Stimulated activated memory B cell treated with anti-CD40 and anti-IgM and Interleukin-4, amounts not matched to agents 10 μg/mL and 1 μg/mL and 100 μg/mL, for 72 hours (primary cell): ENCODE measurements at regions not wholly inside any gene's neighbourhood (a gene's known extent, or its start where the extent isn't known, plus 50 kb on each side); places are given as distances from the start of the nearest gene placed in this dataset.
A peak's percentile ranks its signal among the peaks of the same experiment; 100 is the strongest.

Experiments
- ATAC-seq: fragments of 150-1000 bp; cut with Tn5 transposase; 2 replicates; pipeline ENCODE4 v1.10.0; 2021
- H3K27ac Mint-ChIP-seq: one replicate; pipeline ENCODE4 v1.8.0; 2022; ENCODE audit warnings: mild to moderate bottlenecking, mixed read lengths
- H3K27me3 Mint-ChIP-seq: one replicate; pipeline ENCODE4 v1.8.0; 2022; ENCODE audit warnings: mixed read lengths
- H3K36me3 Mint-ChIP-seq: one replicate; pipeline ENCODE4 v1.8.0; 2022; ENCODE audit warnings: mixed read lengths
- H3K4me1 Mint-ChIP-seq: one replicate; pipeline ENCODE4 v1.8.0; 2022; ENCODE audit warnings: mixed read lengths
- H3K4me3 Mint-ChIP-seq: one replicate; pipeline ENCODE4 v1.8.0; 2022; ENCODE audit warnings: mild to moderate bottlenecking, moderate library complexity, mixed read lengths
- H3K9me3 Mint-ChIP-seq: one replicate; pipeline ENCODE4 v1.8.0; 2022; ENCODE audit warnings: mixed read lengths

DNA sequence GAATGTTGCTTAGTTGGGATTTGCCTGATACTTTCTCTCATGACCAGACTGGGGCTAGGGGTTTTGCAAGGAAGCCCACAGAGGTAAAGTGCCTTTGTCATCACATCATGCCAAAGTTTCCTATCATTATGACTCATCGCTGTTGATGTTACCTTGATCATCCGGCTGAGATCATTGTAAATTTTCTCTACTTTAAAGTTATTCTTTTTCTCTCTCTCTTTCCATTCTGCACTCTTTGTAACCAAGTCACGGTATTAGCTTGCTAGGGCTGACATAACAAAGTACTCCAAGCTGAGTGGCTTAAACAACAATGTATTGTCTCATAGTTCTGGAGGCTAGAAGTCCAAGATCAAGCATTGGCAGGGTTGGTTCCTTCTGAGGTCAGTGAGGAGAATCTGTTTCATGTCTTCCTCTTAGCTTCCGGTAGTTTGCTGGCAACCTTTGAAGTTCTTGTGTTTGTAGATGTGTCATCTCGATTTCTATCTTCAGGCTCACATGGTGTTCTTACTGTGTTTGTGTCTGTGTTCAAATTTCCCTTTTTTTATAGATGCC is 113.0 kb downstream of the DTHD1 start:
- Mint-ChIP-seq H3K36me3 (no peaks in the 10 kb centered on the region), H3K4me3 (no peak overlapping the region), H3K27ac (no peak overlapping the region), H3K27me3 (no peaks in the 10 kb centered on the region), H3K9me3 (no peaks in the 10 kb centered on the region), H3K4me1 (peaks cover 6% of the 10 kb centered on the region)
- no peak for ATAC-seq

DNA sequence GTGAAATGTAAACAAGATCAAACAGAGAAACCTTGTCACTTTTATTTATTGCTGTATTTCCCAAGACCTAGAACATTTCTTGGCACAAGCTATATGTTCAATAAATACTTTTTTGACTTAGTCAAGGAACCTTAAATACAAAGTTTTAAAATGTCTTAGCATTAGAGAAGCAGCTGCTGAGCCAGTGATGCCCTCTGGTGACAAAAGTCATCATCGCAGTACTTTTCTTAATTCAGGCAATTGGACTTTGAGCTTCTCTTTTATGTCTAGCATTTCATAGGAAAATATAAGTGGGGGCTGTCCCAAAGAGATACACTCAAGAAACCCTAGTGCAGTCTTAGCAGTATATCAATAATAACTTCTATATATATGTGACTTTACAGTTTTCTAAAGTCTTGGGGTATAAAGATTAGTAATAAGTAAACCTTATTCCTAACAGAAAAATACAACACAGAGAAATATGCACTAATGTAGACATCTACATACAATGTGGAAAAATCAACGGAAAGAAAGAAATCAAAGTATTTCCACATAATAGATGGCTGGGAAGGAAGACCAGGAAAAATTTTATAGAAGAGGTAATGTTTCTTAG is 118.4 kb downstream of the DTHD1 start:
- Mint-ChIP-seq H3K4me3 (no peak overlapping the region), H3K36me3 (no peaks in the 10 kb centered on the region), H3K9me3 (peaks cover 3% of the 10 kb centered on the region), H3K27ac (no peak overlapping the region), H3K4me1 (no peaks in the 10 kb centered on the region), H3K27me3 (no peaks in the 10 kb centered on the region)
- ATAC-seq = no peak

GRCh38 chr4:36402008-36402758 is 120.8 kb downstream of the DTHD1 start:
- no peaks in the 10 kb centered on the region for H3K36me3 Mint-ChIP-seq
- no peaks in the 10 kb centered on the region for H3K4me1 Mint-ChIP-seq
- no peak overlapping the region for H3K27ac Mint-ChIP-seq
- no peak overlapping the region for H3K4me3 Mint-ChIP-seq
- ATAC-seq = no peak
- peaks cover 3% of the 10 kb centered on the region for H3K9me3 Mint-ChIP-seq
- no peaks in the 10 kb centered on the region for H3K27me3 Mint-ChIP-seq

- H3K4me3 Mint-ChIP-seq = no peak overlapping the region
- H3K9me3 Mint-ChIP-seq = no peaks in the 10 kb centered on the region
- H3K27me3 Mint-ChIP-seq = peaks cover 13% of the 10 kb centered on the region
- ATAC-seq = no peak
- no peak overlapping the region for H3K27ac Mint-ChIP-seq
- no peaks in the 10 kb centered on the region for H3K4me1 Mint-ChIP-seq
- H3K36me3 Mint-ChIP-seq = no peaks in the 10 kb centered on the region
Observed at GRCh38 chr4:36411338-36411737, 129.9 kb downstream of the DTHD1 start.

GRCh38 chr4:36414248-36414647 is 132.8 kb downstream of the DTHD1 start:
- Mint-ChIP-seq H3K27ac (no peak overlapping the region), H3K36me3 (no peaks in the 10 kb centered on the region), H3K27me3 (peaks cover 26% of the 10 kb centered on the region), H3K4me1 (no peaks in the 10 kb centered on the region), H3K4me3 (no peak overlapping the region), H3K9me3 (no peaks in the 10 kb centered on the region)
- no peak for ATAC-seq

DNA sequence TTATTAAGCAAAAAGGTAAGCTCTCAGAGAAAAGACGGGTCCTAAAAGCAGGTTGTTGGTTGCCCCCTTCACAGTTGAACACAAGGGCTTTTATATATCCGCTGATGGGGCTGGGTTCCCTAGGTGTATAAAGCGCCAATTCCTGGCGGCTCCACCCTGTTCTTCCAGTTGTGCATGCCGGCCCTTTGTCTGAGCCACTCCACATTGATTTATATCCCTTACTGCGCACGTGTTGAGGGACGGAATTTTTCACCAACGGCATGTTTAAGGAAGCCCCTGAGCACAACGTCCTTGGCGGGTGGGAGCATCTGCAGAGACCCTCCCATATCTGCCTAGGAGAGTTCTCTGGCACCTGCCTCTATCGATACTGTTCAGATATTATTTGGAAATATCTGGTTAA is 135.7 kb downstream of the DTHD1 start:
- Mint-ChIP-seq H3K27ac (no peak overlapping the region), H3K4me3 (no peak overlapping the region), H3K36me3 (no peaks in the 10 kb centered on the region), H3K27me3 (peaks cover 17% of the 10 kb centered on the region), H3K4me1 (no peaks in the 10 kb centered on the region), H3K9me3 (no peaks in the 10 kb centered on the region)
- ATAC-seq = no peak

- no peaks in the 10 kb centered on the region for H3K9me3 Mint-ChIP-seq
- no peak overlapping the region for H3K4me3 Mint-ChIP-seq
- H3K27me3 Mint-ChIP-seq = peaks cover 17% of the 10 kb centered on the region
- no peak overlapping the region for H3K27ac Mint-ChIP-seq
- no peaks in the 10 kb centered on the region for H3K4me1 Mint-ChIP-seq
- peak; percentile 8 for ATAC-seq
- no peaks in the 10 kb centered on the region for H3K36me3 Mint-ChIP-seq
Observed at GRCh38 chr4:36420111-36420679, 138.8 kb downstream of the DTHD1 start.

DNA sequence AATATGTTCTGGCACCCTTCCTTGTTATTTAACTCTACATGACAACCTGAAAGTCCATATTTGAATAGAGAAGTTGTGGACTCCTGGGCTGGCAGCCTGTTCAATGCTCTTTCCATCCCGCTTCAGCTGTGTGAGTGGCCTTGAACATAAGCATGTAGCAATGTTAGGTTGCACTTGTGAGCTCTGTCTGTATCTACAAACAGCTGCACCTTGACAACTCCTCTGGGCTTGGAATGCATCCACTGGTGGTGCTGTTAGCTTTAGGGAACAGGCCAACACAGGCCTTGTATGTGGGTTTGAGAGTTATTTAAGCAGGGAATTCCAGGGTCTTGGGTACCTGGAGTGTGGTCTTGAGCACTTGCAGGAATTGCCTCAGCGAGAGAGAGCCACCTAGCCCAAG is 141.2 kb downstream of the DTHD1 start:
- Mint-ChIP-seq H3K4me3 (no peak overlapping the region), H3K9me3 (no peaks in the 10 kb centered on the region), H3K27me3 (peaks cover under 1% of the 10 kb centered on the region), H3K36me3 (no peaks in the 10 kb centered on the region), H3K4me1 (peaks cover 11% of the 10 kb centered on the region), H3K27ac (no peak overlapping the region)
- no peak for ATAC-seq

DNA sequence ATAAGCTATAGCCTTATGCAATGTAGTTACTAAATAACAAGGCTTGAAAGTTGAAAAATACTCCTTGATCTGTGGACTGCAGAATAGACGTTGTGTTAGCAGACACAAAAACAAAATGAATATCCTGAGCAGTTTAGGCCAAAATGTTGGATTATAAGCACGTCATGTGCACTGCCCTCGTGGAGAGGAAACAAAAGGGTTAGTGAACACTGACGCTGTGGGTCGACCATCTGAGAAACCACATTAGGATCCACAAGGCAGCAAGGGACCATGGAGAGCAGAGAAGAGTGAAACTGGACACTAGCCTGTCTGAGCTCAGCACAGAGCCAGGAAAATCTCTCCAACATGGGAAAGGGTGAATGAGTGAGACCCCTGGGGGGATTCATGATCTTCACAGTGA is 145.3 kb downstream of the DTHD1 start:
- Mint-ChIP-seq H3K36me3 (no peaks in the 10 kb centered on the region), H3K4me3 (no peak overlapping the region), H3K4me1 (peaks cover 13% of the 10 kb centered on the region)

DNA sequence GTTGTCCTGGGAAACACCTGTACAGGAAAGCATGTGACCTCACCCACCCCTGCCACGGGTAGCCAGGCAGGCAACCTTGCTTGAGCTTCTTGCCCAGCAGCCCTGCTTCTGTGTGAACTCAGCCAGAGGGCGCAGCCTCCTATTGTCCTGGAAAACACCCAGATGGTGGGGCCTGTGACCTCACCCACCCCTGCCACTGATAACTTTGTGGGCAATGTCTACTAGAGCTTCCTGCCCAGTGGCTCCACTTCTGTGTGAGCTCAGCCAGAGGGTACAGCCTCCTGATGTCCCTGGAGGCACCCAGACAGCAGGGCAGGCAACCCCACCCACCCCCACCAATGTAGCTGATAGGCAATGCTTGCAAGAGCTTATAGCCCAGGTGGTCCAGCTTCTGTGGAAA is 146.3 kb downstream of the DTHD1 start:
- Mint-ChIP-seq H3K27ac (no peak overlapping the region), H3K4me1 (peaks cover 13% of the 10 kb centered on the region), H3K36me3 (no peaks in the 10 kb centered on the region), H3K27me3 (peaks cover 19% of the 10 kb centered on the region), H3K9me3 (no peaks in the 10 kb centered on the region), H3K4me3 (no peak overlapping the region)
- ATAC-seq = peak; percentile 34

More for the DNA sequence above, 145.3 kb downstream of the DTHD1 start:
- peaks cover 19% of the 10 kb centered on the region for H3K27me3 Mint-ChIP-seq
- H3K9me3 Mint-ChIP-seq = no peaks in the 10 kb centered on the region
- no peak overlapping the region for H3K27ac Mint-ChIP-seq
- no peak for ATAC-seq

- Mint-ChIP-seq H3K36me3 (peaks cover 6% of the 10 kb centered on the region), H3K27me3 (peaks cover 19% of the 10 kb centered on the region), H3K4me1 (peaks cover 2% of the 10 kb centered on the region), H3K27ac (no peak overlapping the region), H3K9me3 (peaks cover 11% of the 10 kb centered on the region), H3K4me3 (no peak overlapping the region)
- ATAC-seq = no peak
Observed at GRCh38 chr4:36432586-36432985, 151.2 kb downstream of the DTHD1 start.

GRCh38 chr4:36439556-36439955 is 158.1 kb downstream of the DTHD1 start:
- ATAC-seq = no peak
- H3K4me3 Mint-ChIP-seq = no peak overlapping the region
- peaks cover 6% of the 10 kb centered on the region for H3K36me3 Mint-ChIP-seq
- no peak overlapping the region for H3K27ac Mint-ChIP-seq
- H3K4me1 Mint-ChIP-seq = no peaks in the 10 kb centered on the region
- peaks cover 13% of the 10 kb centered on the region for H3K9me3 Mint-ChIP-seq
- peaks cover 11% of the 10 kb centered on the region for H3K27me3 Mint-ChIP-seq

GRCh38 chr4:36445480-36445879 is 164.1 kb downstream of the DTHD1 start:
- Mint-ChIP-seq H3K4me3 (no peak overlapping the region), H3K9me3 (no peaks in the 10 kb centered on the region), H3K4me1 (no peaks in the 10 kb centered on the region), H3K27me3 (no peaks in the 10 kb centered on the region), H3K36me3 (no peaks in the 10 kb centered on the region), H3K27ac (no peak overlapping the region)
- ATAC-seq = no peak

GRCh38 chr4:36446275-36446674 is 164.9 kb downstream of the DTHD1 start:
- Mint-ChIP-seq H3K4me1 (no peaks in the 10 kb centered on the region), H3K9me3 (no peaks in the 10 kb centered on the region), H3K27me3 (no peaks in the 10 kb centered on the region), H3K4me3 (no peak overlapping the region), H3K27ac (no peak overlapping the region), H3K36me3 (no peaks in the 10 kb centered on the region)
- no peak for ATAC-seq

DNA sequence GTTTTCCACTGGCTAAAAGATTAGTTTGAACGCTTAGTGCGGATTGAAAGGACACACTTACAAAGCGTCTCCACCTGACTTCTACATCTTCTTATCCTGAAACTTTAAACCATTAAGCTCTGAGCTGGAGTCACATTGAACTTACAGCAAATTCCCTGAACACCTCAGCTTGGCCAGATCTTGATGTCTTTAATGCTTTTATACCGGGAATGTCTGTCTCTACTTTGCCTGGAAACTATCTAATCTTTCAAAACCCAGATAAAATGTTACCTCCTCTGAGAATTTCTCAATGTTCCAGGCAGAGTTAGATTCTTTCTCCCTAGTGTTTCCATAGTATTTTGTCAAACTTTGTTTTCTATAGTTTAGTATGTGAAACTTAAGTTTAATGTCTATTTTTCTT is 179.9 kb downstream of the DTHD1 start:
- peaks cover 3% of the 10 kb centered on the region for H3K9me3 Mint-ChIP-seq
- H3K36me3 Mint-ChIP-seq = no peaks in the 10 kb centered on the region
- no peak overlapping the region for H3K4me3 Mint-ChIP-seq
- ATAC-seq = no peak
- H3K27ac Mint-ChIP-seq = no peak overlapping the region
- H3K27me3 Mint-ChIP-seq = peaks cover 14% of the 10 kb centered on the region
- no peaks in the 10 kb centered on the region for H3K4me1 Mint-ChIP-seq

GRCh38 chr4:36467670-36468069 is 186.3 kb downstream of the DTHD1 start:
- Mint-ChIP-seq H3K27ac (no peak overlapping the region), H3K27me3 (peaks cover 24% of the 10 kb centered on the region), H3K36me3 (no peaks in the 10 kb centered on the region), H3K4me1 (no peaks in the 10 kb centered on the region), H3K9me3 (no peaks in the 10 kb centered on the region), H3K4me3 (no peak overlapping the region)
- ATAC-seq = no peak
